CD14-positive monocyte (primary cell): ENCODE measurements at regions not wholly inside any gene's neighbourhood (a gene's known extent, or its start where the extent isn't known, plus 50 kb on each side); places are given as distances from the start of the nearest gene placed in this dataset.

Experiments
- DNase-seq, 3 donors: peaks; one replicate each; pipeline ENCODE4 v3.0.0-alpha.2; 2011 to 2022
- H2AFZ ChIP-seq: 2 replicates; pipeline ENCODE4 v1.6.0; 2012; ENCODE audit warnings: mild to moderate bottlenecking, low read depth, low read length, inconsistent platforms; ENCODE audit not compliant: insufficient read depth, poor library complexity, severe bottlenecking
- H3K27ac ChIP-seq, 2 donors: 1 replicate in 1 of 2; 2 replicates in 1 of 2; pipeline ENCODE4 v1.5.1; 2012 to 2013; ENCODE audit warnings: low read length in 2 of 2, control low read depth in 1 of 2, inconsistent platforms in 1 of 2, low read depth in 1 of 2, mild to moderate bottlenecking in 1 of 2
- H3K27me3 ChIP-seq, 2 donors: one replicate each; pipeline versions ENCODE4 v1.6.0 to v1.6.1; 2011 to 2013; ENCODE audit warnings: low read length in 2 of 2; ENCODE audit not compliant: control insufficient read depth in 2 of 2, insufficient read depth in 2 of 2
- H3K36me3 ChIP-seq, 2 donors: replicated peaks in 1 of 2; 1 replicate in 1 of 2; 2 replicates in 1 of 2; pipeline versions ENCODE4 v1.5.1 to v1.6.1; 2012 to 2013; ENCODE audit warnings: low read length in 2 of 2, control low read depth in 1 of 2, inconsistent platforms in 1 of 2, mild to moderate bottlenecking in 1 of 2; ENCODE audit not compliant: insufficient read depth in 2 of 2, control insufficient read depth in 1 of 2
- H3K4me1 ChIP-seq, 2 donors: 1 replicate in 1 of 2; 2 replicates in 1 of 2; pipeline versions ENCODE4 v1.5.1 to v1.6.1; 2012 to 2013; ENCODE audit warnings: low read length in 2 of 2, control low read depth in 1 of 2, inconsistent platforms in 1 of 2, mild to moderate bottlenecking in 1 of 2, moderate library complexity in 1 of 2; ENCODE audit not compliant: insufficient read depth in 2 of 2, control insufficient read depth in 1 of 2
- H3K4me2 ChIP-seq: replicated peaks from 2 replicates; pipeline ENCODE3; 2012; ENCODE audit warnings: low read length, moderate library complexity, mild to moderate bottlenecking; ENCODE audit not compliant: poor library complexity, severe bottlenecking; ENCODE audit errors: extremely low read depth
- H3K4me3 ChIP-seq, 3 experiments: fragments of 200-600 bp in 1 of 3; sonication (generic) in 1 of 3; replicated peaks in 1 of 3; 1 replicate in 2 of 3; 2 replicates in 1 of 3; pipeline ENCODE4 v1.5.1; 2011 to 2013; ENCODE audit warnings: low read length in 3 of 3, mild to moderate bottlenecking in 3 of 3, control low read depth in 2 of 3, low read depth in 2 of 3, inconsistent platforms in 1 of 3, moderate library complexity in 1 of 3
- H3K79me2 ChIP-seq: 2 replicates; pipeline ENCODE4 v1.6.0; 2012; ENCODE audit warnings: mild to moderate bottlenecking, control low read depth, inconsistent platforms, low read length, moderate library complexity; ENCODE audit not compliant: insufficient read depth
- H3K9ac ChIP-seq: 2 replicates; pipeline ENCODE4 v1.6.0; 2017; ENCODE audit warnings: low read length, mild to moderate bottlenecking; ENCODE audit not compliant: insufficient read depth, poor library complexity, severe bottlenecking
- H3K9me3 ChIP-seq, 2 donors: replicated peaks in 1 of 2; 1 replicate in 1 of 2; 2 replicates in 1 of 2; pipeline versions ENCODE4 v1.5.1 to v1.6.1; 2012 to 2013; ENCODE audit warnings: low read length in 2 of 2, control low read depth in 1 of 2; ENCODE audit not compliant: control insufficient read depth in 1 of 2, insufficient read depth in 1 of 2
- H4K20me1 ChIP-seq: 2 replicates; pipeline ENCODE4 v1.6.0; 2012; ENCODE audit warnings: mild to moderate bottlenecking, low read length, control low read depth, moderate library complexity; ENCODE audit not compliant: insufficient read depth
- H3K27ac Mint-ChIP-seq, 7 donors: one replicate each; pipeline ENCODE4 v1.8.0; 2020; ENCODE audit warnings: mild to moderate bottlenecking in 7 of 7, mixed read lengths in 7 of 7, moderate library complexity in 6 of 7, inconsistent platforms in 2 of 7
- H3K27me3 Mint-ChIP-seq, 3 donors: one replicate each; pipeline ENCODE4 v1.8.0; 2021 to 2022; ENCODE audit warnings: low read depth in 3 of 3, mild to moderate bottlenecking in 3 of 3, mixed read lengths in 3 of 3, moderate library complexity in 3 of 3, inconsistent platforms in 1 of 3
- H3K36me3 Mint-ChIP-seq, 2 donors: one replicate each; pipeline ENCODE4 v1.8.0; 2020; ENCODE audit warnings: mixed read lengths in 2 of 2, inconsistent platforms in 1 of 2, mild to moderate bottlenecking in 1 of 2
- H3K4me1 Mint-ChIP-seq: one replicate; pipeline ENCODE4 v1.8.0; 2020; ENCODE audit warnings: mild to moderate bottlenecking, mixed read lengths
- H3K4me3 Mint-ChIP-seq, 2 donors: one replicate each; pipeline ENCODE4 v1.8.0; 2020; ENCODE audit warnings: mild to moderate bottlenecking in 2 of 2, mixed read lengths in 2 of 2, moderate library complexity in 1 of 2
- H3K9me3 Mint-ChIP-seq, 7 donors: one replicate each; pipeline ENCODE4 v1.8.0; 2020 to 2022; ENCODE audit warnings: mixed read lengths in 7 of 7, mild to moderate bottlenecking in 6 of 7, moderate library complexity in 6 of 7, inconsistent platforms in 2 of 7
- WGBS: methylation state at CpG from one replicate; pipeline ENCODE4 v1.1.5; 2013; ENCODE audit warnings: missing lambda C conversion rate; ENCODE audit not compliant: insufficient coverage; 5-methylcytosine and 5-hydroxymethylcytosine counted together
- intact Hi-C, 2 donors: fragments of 100-400 bp; cut with micrococcal nuclease; formaldehyde crosslinking; loops; one replicate each; pipeline versions ENCODE4 v1.15.0 to v1.15.1; 2023
- TF ChIP-seq, protein P1 (sequence below): fragments of 200-600 bp; IDR thresholded peaks from one replicate; pipeline ENCODE4 v1.8.0; 2022; ENCODE audit warnings: antibody characterized with exemption, mild to moderate bottlenecking

DNA sequence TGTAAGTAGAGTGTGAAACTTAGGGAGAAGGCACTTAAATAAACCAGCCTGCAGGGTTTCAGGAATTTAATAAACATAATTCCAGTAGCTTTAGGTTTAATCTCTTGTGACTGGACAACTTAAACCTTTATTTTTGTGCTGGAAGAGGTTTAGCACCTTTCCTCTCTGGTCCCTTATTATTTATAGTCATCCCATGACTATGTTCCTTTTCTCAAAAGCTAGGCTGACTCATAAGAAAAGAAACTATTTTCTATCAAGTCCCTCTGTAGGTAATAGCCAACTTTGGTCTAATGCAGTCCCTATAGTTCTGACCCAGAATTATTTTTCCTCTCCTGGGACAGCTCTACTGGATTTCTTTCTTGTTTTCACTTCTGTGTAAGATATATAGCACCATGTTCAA, 588.9 kb downstream of the NR2F1-AS1 start:
- Histone ChIP-seq H3K79me2 (no peaks in the 10 kb centered on the region), H3K27ac (no peak overlapping the region), H3K4me3 (no peak overlapping the region), H3K27me3 (no peaks in the 10 kb centered on the region), H3K4me2 (no peak overlapping the region), H3K36me3 (no peaks in the 10 kb centered on the region), H2AFZ (no peak overlapping the region), H3K4me1 (no peaks in the 10 kb centered on the region), H3K9ac (no peak overlapping the region), H3K9me3 (no peaks in the 10 kb centered on the region), H4K20me1 (no peaks in the 10 kb centered on the region)
- DNase-seq = no peak
- H3K27me3 Mint-ChIP-seq = no peaks in the 10 kb centered on the region
- H3K4me1 Mint-ChIP-seq = no peaks in the 10 kb centered on the region
- no peak overlapping the region for H3K27ac Mint-ChIP-seq
- peaks cover 0 to 5% (median 2%) of the 10 kb centered on the region in 7 donors for H3K9me3 Mint-ChIP-seq
- intact Hi-C loops = no loop called here
- H3K4me3 Mint-ChIP-seq = no peak overlapping the region
- TF ChIP-seq, protein P1, sequence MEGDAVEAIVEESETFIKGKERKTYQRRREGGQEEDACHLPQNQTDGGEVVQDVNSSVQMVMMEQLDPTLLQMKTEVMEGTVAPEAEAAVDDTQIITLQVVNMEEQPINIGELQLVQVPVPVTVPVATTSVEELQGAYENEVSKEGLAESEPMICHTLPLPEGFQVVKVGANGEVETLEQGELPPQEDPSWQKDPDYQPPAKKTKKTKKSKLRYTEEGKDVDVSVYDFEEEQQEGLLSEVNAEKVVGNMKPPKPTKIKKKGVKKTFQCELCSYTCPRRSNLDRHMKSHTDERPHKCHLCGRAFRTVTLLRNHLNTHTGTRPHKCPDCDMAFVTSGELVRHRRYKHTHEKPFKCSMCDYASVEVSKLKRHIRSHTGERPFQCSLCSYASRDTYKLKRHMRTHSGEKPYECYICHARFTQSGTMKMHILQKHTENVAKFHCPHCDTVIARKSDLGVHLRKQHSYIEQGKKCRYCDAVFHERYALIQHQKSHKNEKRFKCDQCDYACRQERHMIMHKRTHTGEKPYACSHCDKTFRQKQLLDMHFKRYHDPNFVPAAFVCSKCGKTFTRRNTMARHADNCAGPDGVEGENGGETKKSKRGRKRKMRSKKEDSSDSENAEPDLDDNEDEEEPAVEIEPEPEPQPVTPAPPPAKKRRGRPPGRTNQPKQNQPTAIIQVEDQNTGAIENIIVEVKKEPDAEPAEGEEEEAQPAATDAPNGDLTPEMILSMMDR = no peak
- H3K36me3 Mint-ChIP-seq = no peaks in the 10 kb centered on the region

DNA sequence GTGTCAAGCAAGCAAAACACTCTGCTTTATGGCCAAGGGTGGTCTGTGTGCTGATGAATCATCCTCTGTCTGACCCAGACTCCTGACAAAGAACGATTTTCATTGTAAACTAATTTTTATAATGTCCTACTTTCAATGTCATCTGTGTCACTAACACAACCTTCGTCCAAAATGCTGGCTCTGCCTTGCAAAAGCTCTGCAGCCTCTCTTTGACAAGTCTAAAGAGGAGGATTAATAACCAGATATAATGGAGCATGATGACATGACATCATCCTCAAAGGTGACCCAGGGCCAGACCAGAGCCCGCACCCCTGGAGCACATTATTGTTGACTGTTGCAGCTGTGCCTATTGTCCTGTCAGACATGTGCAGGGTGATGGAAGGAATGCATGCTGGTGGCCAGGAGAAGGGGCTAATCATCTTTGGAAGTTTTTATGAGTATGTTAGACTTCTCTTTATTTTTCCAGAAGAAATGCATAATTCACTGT, 589.4 kb downstream of the NR2F1-AS1 start:
- no peak overlapping the region for H3K4me3 Mint-ChIP-seq
- Histone ChIP-seq H3K4me3 (no peak overlapping the region), H3K27me3 (no peaks in the 10 kb centered on the region), H3K27ac (no peak overlapping the region), H3K79me2 (no peaks in the 10 kb centered on the region), H2AFZ (no peak overlapping the region), H3K4me2 (no peak overlapping the region), H4K20me1 (no peaks in the 10 kb centered on the region), H3K9ac (no peak overlapping the region), H3K9me3 (no peaks in the 10 kb centered on the region), H3K36me3 (no peaks in the 10 kb centered on the region), H3K4me1 (no peaks in the 10 kb centered on the region)
- WGBS = no CpG with 5 or more reads among the region's 3 CpGs
- H3K27me3 Mint-ChIP-seq = no peaks in the 10 kb centered on the region
- H3K27ac Mint-ChIP-seq = no peak overlapping the region
- TF ChIP-seq, protein P1 = no peak
- H3K36me3 Mint-ChIP-seq = no peaks in the 10 kb centered on the region
- intact Hi-C loops = no loop called here
- no peak for DNase-seq
- peaks cover 0 to 5% (median 2%) of the 10 kb centered on the region in 7 donors for H3K9me3 Mint-ChIP-seq
- H3K4me1 Mint-ChIP-seq = no peaks in the 10 kb centered on the region
